MM.1S (cell line): ENCODE measurements at regions not wholly inside any gene's neighbourhood (a gene's known extent, or its start where the extent isn't known, plus 50 kb on each side); places are given as distances from the start of the nearest gene placed in this dataset.

Source experiments
- EZH2 ChIP-seq: fragments of 300-600 bp; sonication (generic); optimal IDR thresholded peaks from 2 replicates; pipeline ENCODE3; 2017; ENCODE audit warnings: low read depth, mild to moderate bottlenecking, antibody characterized with exemption, low read length, mixed read lengths
- TF ChIP-seq, protein P1 (sequence below): fragments of 300-600 bp; sonication (generic); IDR thresholded peaks from 2 replicates; pipeline ENCODE4 v1.5.1; 2016; ENCODE audit warnings: antibody characterized with exemption, low read length, mixed read lengths

DNA sequence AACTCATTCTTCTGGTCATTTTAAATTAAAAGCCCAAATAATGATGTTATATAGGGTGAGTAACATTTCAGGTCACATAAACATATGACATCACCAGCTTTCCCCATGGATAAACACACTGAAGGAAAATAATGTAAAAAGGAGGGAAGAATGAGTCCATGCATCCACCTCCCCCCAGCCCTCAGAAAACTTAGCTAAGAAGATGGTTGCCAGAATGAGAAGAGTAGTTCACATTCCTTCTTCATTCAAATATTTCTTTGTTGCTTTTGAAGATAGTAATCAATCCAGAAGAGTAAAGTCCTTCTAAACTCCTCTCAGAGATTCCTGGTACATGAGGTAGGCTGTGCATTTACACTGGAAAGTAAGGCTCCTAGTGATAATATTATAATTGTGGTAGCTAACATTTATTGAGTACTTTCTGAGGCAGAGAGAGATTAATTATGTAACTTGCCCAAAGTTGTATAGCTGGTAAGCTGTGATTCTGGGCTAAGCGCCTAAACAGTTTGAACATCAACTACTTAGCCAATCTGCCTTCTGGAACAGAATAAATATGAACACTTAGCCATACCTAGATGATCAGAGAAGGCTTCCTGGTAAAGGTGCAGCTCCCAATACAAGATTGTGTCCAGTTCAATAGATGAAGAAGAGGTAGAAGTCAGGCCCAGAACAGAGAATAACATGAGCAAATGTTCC is 256.7 kb upstream of the FN1 start:
- TF ChIP-seq, protein P1, sequence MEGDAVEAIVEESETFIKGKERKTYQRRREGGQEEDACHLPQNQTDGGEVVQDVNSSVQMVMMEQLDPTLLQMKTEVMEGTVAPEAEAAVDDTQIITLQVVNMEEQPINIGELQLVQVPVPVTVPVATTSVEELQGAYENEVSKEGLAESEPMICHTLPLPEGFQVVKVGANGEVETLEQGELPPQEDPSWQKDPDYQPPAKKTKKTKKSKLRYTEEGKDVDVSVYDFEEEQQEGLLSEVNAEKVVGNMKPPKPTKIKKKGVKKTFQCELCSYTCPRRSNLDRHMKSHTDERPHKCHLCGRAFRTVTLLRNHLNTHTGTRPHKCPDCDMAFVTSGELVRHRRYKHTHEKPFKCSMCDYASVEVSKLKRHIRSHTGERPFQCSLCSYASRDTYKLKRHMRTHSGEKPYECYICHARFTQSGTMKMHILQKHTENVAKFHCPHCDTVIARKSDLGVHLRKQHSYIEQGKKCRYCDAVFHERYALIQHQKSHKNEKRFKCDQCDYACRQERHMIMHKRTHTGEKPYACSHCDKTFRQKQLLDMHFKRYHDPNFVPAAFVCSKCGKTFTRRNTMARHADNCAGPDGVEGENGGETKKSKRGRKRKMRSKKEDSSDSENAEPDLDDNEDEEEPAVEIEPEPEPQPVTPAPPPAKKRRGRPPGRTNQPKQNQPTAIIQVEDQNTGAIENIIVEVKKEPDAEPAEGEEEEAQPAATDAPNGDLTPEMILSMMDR: no peak
- TF ChIP-seq EZH2: no peak
